ENCODE measurements at regions not wholly inside any gene's neighbourhood (a gene's known extent, or its start where the extent isn't known, plus 50 kb on each side); places are given as distances from the start of the nearest gene placed in this dataset.

DNA sequence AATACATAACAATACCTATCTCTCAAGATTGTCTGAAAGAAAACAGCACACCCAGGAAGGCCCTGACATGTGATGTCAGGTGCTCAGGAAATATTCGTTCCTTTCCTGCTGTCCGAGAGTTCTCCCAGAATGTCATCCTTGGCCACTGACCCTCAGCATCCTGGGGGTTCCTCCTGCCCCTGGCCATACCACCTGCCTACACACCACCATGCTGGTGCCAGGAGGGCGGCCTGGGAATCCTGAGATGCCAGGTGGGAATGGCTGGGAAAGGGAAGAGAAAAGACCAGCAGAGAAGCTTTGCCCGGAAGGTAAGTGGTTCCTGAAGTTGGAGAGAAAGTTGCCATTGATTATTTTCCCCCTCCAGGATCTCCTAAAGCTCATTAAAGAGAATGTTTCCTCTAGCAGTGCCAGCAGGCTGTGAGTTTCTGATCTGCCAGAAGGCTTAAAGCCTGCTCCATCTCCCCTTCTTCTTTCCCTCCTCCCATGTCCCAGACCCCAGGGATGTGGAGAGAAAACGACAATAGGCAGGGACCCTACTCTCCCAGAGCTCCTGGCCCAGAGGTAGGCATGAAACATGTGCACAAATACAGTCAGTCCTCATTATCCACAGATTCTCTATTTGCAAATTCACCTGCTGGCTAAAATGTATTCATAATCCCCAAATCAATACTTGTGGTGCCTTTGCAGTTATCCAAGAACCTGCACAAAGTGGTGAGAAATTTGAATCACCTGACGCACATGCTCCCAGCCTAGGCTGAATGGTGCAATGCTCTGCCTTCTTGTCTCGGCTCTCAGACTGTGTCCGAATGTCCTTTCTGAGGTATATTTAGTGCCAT lies 147.1 kb upstream of the MYCN start:
- DNase-seq (ENCODE audit: low spot score) = no peak

DNA sequence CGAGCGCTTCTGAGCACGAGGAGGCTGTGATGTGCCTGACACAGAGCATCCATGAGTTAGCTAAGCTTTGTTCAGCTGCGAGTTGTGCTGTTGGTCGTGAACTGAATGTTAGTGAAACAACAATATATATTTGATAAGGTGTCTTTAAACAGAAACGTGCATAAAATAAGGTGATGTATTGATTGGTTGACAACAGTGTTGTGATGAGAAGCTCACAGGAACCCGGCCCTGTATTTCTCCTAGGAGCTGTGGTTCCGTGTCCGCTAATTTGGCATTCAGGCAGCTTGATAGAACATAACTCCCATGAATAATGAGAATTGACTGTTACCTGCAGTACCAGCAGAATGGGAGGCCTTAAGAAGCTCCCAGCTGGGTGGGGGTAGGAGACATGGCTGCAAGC lies 146.4 kb upstream of the MYCN start:
- no peak for DNase-seq (ENCODE audit: low spot score)

DNA sequence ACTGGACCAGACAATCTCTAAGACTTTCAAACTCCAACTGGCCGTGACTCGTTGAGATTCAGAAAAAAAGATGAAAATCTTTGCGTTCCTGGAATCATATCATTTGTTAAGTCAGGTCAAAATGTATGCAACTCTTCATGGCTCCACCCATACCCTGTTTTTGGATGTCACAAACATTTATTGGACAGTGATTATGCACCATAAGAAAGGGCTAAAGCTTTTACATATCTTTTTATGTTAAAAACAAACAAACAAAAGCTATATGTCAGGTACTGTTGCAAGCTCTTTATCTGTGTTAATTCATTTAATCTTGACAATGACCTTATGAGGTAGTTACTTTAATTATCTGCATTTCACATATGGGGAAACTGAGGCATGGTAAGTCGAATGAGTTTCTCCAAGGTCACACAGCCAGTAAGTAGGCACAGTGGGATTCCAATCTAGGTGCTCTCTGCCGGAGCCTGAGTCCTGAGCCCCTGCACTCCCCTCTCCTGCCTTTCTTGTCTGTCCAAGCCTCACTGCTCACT lies 145.7 kb upstream of the MYCN start:
- no peak for DNase-seq (ENCODE audit: low spot score)

DNA sequence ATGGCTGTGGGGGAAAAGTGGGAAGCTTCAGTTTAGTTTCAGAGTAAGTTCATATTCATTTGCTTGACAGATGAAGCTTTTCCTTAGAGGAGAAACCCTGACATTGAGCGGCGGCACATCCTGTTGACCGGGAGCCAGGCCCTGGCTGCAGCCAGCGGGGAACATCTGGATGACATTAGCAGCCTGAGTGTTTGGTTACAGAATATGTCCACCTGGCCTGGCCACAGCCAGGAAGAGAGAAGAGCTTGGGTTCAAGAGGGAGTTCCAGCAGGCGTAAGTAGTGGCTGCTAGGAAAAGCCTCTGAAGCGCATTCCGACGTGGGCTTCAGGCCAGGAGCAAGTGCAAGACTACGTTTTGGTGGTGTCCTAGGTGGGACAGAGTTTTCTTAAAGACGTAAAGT lies 144.9 kb upstream of the MYCN start:
- DNase-seq (ENCODE audit: low spot score) = no peak

DNA sequence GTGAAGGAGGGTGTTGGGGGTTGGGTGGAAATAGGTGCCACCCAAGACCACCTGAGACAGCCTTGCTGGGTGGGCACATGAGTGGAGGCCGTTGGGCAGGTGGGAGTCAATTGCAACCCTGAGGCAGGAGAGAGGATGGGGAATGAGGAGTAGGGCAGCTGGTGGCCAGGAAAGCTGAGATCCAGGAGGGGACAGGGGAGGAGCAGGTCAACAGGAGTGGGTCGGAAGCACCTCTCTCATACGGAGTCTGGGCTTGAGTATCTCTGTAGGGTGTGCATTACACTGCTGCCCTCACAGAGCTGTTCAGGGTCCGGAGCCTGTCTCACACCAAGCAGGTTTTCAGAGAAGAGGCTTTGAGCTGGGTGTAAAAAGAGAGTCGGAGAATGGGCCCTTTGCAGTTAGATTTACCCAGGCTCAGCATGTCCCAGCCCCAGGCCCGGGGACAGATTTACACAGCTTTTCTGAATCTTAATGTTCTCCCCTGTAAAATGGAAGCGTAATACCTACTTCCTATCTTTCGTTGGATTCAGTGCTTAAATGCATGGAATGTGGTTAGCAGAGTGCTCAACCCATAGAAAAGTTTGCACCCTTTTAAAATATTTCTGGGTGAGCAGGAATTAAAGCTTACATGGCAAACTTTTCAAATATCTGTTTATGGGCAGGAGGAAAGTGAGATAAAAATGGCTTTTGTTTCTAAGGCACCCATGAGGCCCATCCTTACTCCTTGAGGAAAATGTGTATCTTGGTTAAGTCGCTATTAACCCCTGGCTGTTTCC lies 144.0 kb upstream of the MYCN start:
- DNase-seq (ENCODE audit: low spot score) = no peak

DNA sequence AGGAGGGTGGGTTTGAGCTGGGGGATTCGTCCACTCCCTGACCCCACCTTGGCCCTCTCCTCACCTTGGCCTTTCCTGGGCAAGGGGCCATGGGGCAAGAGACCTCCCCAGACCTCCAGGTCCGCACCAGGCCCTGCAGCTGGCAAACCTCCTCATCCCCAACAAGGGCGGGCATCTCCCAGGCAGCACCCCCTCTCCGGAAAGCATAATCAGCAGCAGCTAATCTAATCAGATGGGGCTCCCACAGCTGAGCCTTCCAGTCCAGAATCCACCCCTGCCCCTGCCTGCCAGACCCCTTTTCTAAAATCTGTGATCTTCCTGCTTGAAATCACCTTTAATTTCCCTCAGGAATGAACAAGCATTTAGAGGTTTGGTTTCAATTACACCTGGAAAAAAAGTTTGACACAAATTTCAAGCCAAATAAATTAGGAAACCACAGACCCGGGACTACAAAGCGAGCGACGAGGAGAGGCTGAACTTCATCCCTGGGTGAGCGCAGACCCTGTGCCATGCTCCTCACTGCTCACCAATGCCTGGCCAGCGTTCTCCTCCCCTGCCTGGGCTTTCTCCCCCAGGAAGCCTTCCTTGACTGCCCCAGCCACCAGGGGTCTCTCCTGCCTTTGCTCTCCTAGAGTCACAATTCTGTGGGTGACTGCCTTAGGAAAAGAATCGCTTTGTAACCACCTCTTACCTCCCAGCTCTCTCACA lies 143.0 kb upstream of the MYCN start:
- no peak for DNase-seq (ENCODE audit: low spot score)

DNA sequence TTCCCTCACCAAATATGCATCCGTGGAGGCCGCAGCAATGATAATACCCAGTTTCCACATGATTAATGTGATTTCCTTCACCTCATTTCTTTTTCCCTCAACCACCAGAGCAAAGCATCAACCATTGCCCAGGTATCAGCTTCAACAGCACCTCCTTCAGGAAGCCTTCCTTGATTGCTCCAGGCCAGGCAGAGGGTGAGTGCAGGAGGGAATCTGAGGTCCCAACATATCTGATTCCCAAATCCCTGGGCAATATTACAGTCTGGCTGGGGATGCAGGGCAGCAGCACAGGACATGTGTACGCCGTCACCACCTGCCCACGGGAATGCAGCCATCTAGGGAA lies 142.4 kb upstream of the MYCN start:
- no peak for DNase-seq (ENCODE audit: low spot score)

DNA sequence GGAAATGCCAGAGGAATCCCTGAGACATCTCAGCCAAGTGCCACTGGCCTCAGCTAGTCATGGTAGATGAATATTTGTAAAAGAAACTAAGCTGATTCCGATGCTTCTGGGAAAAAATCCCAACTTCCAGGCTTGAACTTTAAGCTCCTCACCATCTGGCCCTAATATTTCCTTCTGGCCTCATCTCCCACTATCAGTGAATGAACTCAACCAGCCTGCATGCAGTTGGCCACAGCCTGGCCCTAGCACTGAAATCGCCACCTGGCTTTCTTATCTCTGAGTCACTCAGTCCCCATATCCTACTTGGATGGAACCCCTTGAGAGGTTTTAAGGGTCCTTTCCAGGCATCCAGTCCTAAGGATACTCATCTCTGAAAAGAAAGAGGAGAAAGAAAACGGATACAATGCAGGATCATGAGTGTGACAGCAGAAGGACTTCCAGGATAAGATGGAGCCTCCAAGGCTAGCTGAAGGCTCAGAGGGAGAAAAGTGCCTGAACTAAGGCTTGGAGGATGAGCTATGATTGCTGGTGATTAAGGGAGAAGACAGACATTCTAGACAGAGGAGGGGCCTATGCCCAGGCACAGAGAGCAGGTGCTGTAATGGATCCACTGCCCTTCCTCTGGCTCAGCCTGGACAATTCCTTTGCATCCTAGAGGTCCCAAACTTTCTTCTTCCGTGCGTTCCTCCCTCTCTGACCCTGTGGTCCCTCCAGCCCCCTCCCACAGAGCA lies 141.5 kb upstream of the MYCN start:
- no peak for DNase-seq (ENCODE audit: low spot score)

DNA sequence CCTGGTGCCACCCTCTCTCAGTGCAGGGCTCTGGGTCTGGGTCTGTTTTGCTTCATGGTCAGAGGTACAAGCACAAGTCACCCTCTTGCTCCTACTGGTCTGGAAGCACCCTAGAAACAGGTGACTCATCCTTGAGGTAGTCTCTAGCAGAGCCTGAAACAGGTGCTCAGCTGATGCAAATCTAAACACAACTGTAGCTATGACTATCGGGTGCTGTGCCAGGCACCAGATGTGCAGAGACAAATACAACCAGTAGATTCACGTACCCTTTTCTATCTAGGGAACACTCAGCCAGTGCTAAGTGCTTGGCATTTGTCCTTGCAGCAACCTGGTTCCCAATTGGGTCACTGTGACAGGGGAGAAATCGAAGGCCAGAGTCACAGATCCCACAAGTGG lies 140.9 kb upstream of the MYCN start:
- no peak for DNase-seq (ENCODE audit: low spot score)

DNA sequence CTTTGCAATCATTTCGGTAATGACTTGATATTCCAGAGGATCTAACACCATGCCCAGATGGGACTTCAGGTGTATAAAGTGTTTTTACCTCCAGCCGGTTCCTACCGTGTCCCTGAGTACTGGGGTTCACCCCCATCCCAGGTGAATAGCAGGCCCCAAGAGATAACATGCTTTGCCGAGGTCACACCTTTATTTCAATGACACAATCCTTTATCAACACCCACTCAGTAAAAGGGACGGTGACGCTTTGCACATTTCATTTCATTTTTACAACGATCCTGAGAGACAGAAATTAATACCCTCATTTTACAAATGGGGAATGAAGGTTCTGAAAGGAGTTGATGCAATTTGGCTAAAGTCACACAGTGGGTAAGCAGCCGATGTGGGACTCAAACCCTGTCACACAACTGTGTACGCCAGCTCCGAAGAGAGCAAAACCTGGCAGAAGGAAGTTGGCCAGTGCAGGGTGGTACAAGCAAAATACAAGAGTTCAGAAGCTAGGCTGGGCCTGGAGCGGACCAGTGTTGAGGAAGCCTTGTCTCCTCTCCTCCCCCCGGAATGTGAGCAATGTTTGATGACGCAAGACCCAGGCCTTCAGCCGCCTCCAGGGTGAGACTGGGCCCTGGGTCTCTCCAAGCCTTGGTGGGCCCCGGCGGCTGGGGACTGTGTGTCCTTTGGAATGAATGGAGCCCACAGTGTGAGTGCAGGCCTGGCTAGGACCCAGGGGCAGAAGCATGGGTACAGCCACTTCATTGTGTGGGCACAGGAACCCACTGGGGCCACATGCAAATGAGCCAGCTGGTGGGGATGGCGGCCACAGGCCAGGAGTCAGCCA lies 139.6 kb upstream of the MYCN start:
- no peak for DNase-seq (ENCODE audit: low spot score)

DNA sequence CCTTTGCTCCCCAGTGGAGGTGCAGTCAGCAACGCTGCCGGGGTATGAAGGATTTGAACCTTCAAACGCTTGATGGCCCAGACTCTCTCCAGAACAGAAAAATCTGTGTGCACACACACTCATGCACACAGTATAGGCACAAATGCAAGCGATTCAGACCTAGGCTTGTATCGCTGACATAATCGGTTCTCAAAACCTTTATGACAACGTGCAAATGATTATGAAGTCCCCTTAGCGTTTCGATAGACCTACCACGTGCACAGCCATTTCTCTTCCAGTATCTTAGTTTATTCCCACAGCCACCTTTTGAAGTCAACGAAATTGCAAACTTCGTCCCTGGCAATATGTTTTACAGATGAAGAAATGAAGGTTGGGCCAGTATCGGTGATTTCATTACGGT lies 138.9 kb upstream of the MYCN start:
- DNase-seq (ENCODE audit: low spot score) = no peak

DNA sequence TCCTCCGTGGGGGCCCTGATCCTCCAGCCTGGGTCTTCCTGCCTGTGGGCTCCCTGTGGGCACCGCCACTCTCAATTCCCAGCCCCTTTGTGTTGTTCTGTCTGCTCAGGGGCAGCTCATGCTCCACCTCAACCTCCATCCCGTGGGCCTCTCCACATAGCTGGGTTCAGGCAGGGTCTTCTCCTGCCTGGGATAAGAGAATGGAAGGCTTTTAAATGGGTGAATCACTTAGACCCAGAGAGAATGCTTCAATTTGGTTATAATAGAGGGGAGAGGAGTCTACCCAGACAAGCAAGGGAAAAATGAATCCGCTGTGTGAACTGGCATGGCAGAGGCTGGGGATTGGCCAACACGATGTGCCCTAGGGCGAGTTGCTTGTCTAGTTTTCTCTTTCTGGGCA lies 138.4 kb upstream of the MYCN start:
- DNase-seq (ENCODE audit: low spot score) = no peak

DNA sequence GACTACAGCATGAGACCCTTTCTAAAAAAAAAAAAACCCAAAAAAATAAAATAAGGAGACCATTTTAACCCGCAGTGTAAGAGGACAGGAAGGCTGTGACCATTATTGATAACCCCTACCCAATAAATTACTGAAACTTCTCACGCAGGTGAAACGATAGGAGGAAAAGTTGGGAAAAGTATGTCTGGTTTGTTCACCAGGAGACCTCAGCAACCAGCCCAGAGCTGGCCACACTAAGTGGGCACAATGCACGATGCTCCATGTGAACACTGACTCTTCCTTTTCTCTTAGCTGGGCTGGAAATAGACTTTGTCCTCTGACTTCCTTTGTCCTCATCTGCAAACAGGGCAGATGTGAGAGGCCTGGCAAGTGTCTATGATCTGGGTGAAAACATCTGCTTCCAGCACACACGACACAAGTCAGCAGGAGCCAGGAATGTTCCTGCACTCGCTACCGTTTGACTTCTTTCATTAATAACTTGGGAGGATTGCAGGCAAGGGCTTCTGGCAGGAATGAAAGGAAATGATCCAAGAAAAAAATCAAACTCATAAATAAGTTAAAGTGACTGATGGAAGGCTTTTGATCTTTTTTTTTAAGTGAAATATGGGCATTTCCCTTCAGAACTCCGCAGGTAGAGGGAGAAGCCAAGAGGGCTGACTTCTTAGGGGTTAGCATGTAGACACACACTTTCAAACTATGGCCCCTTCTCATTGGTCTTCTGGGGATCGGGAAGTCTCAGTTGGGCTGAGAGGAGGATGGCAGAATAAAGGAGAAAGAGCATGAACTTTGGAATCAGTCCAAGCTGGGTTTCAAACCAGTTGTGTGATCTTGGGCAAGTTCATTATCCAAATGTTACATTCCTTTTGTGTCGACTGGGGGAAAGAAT lies 137.4 kb upstream of the MYCN start:
- DNase-seq (ENCODE audit: low spot score) = no peak

DNA sequence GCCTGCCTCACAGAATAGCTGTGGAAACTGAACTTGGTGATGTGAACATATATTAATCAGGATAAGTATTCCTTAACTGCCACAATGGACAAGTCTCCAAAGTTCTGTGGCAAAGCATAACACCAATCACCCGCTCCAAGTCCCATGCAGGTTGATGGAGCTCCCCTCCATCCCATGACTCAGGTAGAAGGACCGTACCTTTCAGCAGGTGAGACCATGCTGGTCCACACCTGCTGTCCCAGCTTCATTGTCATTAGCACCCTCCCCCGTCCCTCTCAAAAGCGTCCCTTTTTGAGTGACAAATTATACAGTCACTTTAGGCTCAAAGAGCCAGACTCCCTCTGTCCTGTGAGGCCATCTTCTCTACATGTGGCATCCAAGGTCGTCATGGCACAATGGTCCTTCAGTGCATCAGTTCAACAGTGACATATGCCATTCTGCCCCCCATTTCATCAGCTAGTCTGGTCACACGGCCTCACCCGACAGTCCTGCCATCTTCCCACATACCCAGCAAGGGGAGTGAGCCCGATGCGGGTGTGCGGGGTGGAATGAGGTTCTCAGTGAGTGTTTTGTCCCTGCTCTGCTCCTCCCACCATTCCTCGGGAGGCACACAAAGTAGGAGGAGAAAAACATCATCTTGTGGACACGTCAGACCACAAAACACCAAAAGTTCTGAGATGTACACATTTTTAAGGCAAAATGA lies 136.7 kb upstream of the MYCN start:
- no peak for DNase-seq (ENCODE audit: low spot score)

DNA sequence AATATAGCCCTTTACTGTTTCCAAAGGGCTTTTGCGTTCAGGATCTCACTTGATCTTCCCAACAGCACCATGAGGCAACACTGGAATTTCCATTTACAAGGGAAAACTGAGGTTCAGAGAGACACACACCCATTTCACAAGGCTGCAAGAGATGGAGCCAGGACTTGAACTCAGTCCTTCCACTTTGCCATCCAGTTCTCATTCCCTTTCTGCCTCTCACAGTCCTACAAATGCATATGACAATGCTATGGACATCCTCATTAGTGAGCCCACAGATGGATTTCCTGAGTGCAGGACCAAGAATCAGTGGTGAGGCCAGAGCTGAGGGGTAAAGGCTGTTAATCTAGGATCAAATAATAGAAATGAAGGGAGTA lies 136.1 kb upstream of the MYCN start:
- DNase-seq (ENCODE audit: low spot score) = no peak

DNA sequence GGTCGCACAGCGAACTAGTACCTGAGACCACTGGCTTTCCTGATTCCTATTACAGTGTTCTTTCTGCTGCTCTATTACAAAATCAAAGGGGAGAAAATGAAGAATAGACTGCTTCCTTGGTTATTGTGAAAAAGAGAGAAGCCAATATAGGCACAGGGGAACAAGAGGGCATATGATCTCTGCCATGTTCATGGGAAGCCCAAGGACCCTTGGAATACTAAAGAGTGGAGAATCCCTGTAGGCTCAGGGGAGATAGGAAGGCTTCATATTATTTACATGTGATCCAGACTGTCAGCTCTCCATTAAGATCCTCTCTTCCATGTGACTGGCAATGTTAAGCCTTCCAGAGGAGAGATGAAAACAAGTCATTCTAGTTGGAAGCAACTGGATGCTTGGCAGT lies 135.7 kb upstream of the MYCN start:
- no peak for DNase-seq (ENCODE audit: low spot score)

DNA sequence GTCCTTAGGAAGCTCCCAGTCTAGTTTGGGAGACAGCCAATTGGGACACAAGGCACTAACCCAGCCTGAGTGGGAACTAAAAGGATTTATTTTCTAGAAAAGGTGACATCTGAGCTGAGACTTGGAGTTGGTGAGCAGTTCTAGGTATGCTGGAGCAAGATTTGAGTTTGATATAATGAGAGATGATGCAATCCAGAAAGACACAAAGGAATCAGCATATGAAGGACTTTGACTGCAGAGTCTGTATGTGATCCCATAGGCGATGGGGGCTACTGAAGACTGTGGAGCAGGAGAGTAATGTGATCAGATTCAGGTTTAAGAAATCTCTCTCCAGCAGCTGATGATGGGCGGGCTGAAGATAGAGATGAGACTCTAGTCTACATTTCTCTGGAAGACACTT lies 135.1 kb upstream of the MYCN start:
- no peak for DNase-seq (ENCODE audit: low spot score)

DNA sequence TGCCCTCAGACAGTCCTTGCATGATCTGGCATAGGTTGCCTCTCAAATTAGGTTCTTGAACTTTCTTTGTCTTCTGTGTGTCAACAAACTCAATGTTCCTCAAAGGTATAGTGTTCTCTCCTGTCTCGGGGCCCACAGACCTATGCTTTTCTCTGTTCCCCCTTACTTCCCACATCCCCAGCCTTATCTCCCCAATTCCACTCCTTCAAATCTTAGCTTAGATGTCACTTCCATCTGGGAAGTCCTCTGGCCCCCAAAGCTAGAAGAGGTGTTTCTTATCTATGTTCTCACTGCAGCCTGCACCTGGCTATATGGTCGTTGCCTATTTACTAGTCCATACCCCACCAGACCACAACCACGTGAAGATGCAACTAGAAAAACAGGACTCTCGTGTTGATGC lies 134.6 kb upstream of the MYCN start:
- no peak for DNase-seq (ENCODE audit: low spot score)

DNA sequence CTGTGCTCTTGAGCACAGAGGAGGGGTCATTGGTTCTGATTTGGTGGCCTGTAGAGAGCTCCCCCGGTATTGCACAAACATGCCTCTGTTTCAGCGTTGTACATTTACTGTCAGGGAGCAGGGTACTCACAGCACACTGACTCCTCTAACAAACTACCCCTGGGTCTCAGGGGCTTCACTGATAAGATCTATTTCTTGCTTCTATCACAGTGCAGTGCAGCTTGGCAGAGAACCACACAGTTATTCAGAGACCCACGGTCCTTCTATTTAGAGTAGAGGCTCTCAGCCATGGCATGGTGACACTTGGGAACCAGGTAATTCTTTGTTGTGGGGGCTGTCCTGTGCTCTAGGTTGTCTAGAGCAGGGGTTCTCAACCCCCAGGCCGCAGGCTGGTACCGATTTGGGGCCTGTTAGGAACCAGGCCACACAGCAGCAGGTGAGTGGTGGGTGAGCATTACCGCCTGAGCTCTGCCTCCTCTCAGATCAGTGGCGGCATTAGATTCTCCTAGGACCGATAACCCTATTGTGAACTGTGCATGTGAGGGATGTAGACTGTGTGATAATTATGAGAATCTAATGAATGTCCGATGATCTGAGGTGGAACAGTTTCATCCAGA lies 133.4 kb upstream of the MYCN start:
- DNase-seq (ENCODE audit: low spot score) = no peak
